GM19023 (cell line): ENCODE measurements at regions not wholly inside any gene's neighbourhood (a gene's known extent, or its start where the extent isn't known, plus 50 kb on each side); places are given as distances from the start of the nearest gene placed in this dataset.
A peak's percentile ranks its signal among the peaks of the same experiment; 100 is the strongest.
"Not testable (repeated sequence)": the region's sequence is repeated elsewhere in the genome, so short reads cannot be mapped to it uniquely, and the experiment has no call there.

Source experiments
- ATAC-seq: cut with Tn5 transposase; IDR thresholded peaks from one replicate; pipeline ENCODE4 v1.9.1; 2021; ENCODE audit warnings: mild to moderate bottlenecking, moderate library complexity; ENCODE audit not compliant: unreplicated experiment

GRCh38 chr10:9547936-9548904 lies 1469.5 kb upstream of the CELF2 start:
- ATAC-seq, result no peak

GRCh38 chr10:9550810-9551209 lies 1466.9 kb upstream of the CELF2 start:
- ATAC-seq, result no peak

- ATAC-seq, result no peak
Measured at GRCh38 chr10:9554321-9554720, 1463.4 kb upstream of the CELF2 start.

- ATAC-seq, result no peak
Measured at GRCh38 chr10:9560976-9561375, 1456.7 kb upstream of the CELF2 start.

GRCh38 chr10:9561821-9562505 lies 1455.7 kb upstream of the CELF2 start:
- no peak for ATAC-seq

GRCh38 chr10:9577746-9578145 lies 1439.9 kb upstream of the CELF2 start:
- no peak for ATAC-seq

- no peak for ATAC-seq
Measured at GRCh38 chr10:9579110-9579705, 1438.5 kb upstream of the CELF2 start.

GRCh38 chr10:9582803-9583202 lies 1434.9 kb upstream of the CELF2 start:
- ATAC-seq, result not testable (repeated sequence)

- ATAC-seq, result no peak
Measured at GRCh38 chr10:9596368-9596920, 1421.2 kb upstream of the CELF2 start.

- no peak for ATAC-seq
Measured at GRCh38 chr10:9602998-9603397, 1414.7 kb upstream of the CELF2 start.

- no peak for ATAC-seq
Measured at GRCh38 chr10:9603972-9604371, 1413.7 kb upstream of the CELF2 start.

- no peak for ATAC-seq
Measured at GRCh38 chr10:9605231-9605630, 1412.4 kb upstream of the CELF2 start.

- no peak for ATAC-seq
Measured at GRCh38 chr10:9608602-9609001, 1409.1 kb upstream of the CELF2 start.

- peak; percentile 70 for ATAC-seq
Measured at GRCh38 chr10:9613338-9614075, 1404.2 kb upstream of the CELF2 start.

GRCh38 chr10:9615189-9615588 lies 1402.5 kb upstream of the CELF2 start:
- ATAC-seq, result no peak

GRCh38 chr10:9621216-9621615 lies 1396.5 kb upstream of the CELF2 start:
- no peak for ATAC-seq

GRCh38 chr10:9625304-9625703 lies 1392.4 kb upstream of the CELF2 start:
- no peak for ATAC-seq

- no peak for ATAC-seq
Measured at GRCh38 chr10:9634466-9634865, 1383.2 kb upstream of the CELF2 start.

GRCh38 chr10:9635691-9636090 lies 1382.0 kb upstream of the CELF2 start:
- ATAC-seq, result no peak

- ATAC-seq, result no peak
Measured at GRCh38 chr10:9636216-9636615, 1381.5 kb upstream of the CELF2 start.

- no peak for ATAC-seq
Measured at GRCh38 chr10:9643782-9644181, 1373.9 kb upstream of the CELF2 start.
